Activated gamma-delta T cell treated with Interleukin-2 at 50 U/mL for 16 hours (primary cell): ENCODE measurements at regions not wholly inside any gene's neighbourhood (a gene's known extent, or its start where the extent isn't known, plus 50 kb on each side); places are given as distances from the start of the nearest gene placed in this dataset.
"Not testable (repeated sequence)": the region's sequence is repeated elsewhere in the genome, so short reads cannot be mapped to it uniquely, and the experiment has no call there.

Source experiments
- DNase-seq: peaks from one replicate; pipeline ENCODE4 v3.0.0-alpha.2; 2020

DNA sequence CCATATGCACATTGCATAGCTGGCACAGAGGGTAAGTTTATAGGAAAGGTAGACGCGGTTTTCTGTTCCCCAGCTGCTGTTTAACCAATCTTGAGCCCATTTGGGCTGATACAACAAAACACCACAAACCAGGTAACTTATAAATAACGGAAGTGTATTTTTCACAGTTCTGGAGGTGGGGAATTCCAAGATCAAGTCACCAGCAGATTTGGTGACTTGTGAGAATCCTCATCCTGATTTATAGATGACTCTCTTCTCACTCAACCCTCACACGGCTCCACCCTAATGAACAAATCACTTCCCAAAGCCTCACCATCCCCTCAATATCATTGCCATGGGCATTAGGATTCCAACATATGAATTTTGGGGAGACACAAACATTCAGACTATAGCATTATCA, 694.4 kb upstream of the NR2F2 start:
- no peak for DNase-seq

DNA sequence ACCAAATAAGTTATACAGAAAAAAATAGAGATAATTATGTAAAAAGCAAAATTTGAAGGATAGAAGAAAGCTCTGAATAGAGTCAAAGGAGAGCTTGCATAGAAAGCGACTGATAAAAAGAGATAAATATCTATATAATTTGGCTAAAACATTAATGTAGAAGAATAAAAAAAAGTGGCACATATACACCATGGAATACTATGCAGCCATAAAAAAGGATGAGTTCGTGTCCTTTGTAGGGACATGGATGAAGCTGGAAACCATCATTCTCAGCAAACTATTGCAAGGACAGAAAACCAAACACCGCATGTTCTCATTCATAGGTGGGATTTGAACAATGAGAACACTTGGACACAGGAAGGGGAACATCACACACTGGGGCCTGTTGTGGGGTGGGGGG, 693.3 kb upstream of the NR2F2 start:
- not testable (repeated sequence) for DNase-seq

DNA sequence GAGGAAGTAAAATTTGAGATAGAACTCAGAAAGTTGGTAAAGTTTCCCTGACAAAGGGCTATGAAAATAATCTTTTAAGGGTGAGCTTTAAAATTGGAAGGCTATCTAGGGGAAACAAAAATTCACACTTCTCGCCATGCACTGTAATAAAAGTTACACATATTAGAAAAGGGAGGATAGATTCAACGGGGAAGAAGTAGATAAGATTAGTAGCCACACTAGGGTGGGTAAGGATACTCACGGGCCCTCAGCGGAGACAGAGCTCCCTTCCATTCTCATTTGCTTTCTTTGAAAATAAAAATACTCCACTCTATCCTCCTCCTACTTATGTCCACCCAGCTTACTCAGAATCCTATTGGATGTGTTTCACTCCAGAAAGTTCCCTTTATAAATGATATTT, 691.3 kb upstream of the NR2F2 start:
- DNase-seq: no peak

GRCh38 chr15:95644100-95644875, 686.2 kb upstream of the NR2F2 start:
- DNase-seq: no peak

GRCh38 chr15:95645791-95646338, 684.6 kb upstream of the NR2F2 start:
- no peak for DNase-seq

DNA sequence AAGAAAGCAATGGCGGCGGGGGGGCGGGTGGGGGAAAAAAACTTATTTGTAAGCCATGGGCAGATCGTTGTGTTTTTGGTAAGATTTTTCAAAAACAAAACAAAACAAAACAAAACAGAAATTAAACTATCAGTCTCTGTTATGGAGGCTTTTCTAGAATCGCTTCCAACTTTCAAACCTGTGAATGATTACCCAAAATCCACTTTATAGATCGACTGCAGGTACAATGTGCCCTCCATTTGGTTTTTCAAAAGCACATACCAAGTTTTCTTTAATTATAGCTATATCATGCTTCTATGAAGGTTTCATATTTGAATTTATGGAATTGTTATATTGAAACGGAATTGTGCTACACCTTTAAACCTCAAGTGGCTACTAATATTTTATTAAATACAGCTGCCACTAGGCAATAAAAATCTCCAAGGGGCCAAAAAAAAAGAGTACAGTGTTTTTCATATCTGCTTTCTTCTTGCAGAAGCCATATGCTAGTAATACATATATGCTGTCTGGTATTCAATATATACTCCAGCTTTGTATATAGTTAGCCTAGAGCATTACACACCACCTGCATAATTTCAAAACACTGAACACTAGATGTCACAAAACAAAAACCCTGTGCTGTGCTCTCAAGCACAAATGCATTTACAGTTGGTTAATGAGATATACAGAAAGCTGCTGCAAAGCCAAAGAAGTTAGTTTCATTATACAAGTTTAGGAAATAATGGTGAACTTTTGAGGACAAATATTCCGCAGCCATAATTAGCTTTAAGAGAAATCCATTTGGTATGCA, 683.8 kb upstream of the NR2F2 start:
- no peak for DNase-seq

DNA sequence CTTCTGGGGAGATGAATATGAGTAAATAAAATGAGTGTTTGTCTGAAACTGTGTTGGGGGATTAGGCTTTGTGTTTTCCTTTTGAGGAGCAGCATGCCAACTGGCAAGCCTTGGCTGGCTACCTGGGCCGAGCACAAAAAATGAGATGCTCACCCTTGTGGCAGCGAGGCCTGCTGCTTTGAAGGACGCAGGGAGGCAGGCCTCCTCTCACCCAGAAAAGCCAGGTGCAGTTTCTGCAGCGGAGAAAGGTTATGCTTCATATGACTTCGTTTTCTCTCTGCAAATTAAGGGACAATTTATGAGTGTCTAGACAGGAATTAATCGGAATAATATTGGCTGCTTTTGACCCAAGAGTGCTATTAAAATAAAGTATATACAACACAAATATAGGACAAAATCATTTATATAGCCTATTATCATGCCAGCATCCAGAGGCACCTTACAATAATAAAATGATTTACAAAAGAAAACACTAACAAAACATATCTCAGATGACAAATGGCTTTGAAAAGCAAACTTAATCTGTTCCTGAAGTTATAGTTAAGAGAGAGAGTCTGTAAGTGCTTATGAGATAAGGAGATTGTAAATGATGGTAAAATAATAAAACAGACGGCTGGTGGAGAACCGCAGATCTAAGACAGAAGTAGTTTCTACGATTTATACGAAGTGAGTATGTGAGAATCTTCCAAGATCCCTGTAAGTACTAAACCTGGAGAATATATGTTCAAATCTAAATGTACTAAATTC, 682.8 kb upstream of the NR2F2 start:
- no peak for DNase-seq

GRCh38 chr15:95653361-95653805, 677.1 kb upstream of the NR2F2 start:
- no peak for DNase-seq

DNA sequence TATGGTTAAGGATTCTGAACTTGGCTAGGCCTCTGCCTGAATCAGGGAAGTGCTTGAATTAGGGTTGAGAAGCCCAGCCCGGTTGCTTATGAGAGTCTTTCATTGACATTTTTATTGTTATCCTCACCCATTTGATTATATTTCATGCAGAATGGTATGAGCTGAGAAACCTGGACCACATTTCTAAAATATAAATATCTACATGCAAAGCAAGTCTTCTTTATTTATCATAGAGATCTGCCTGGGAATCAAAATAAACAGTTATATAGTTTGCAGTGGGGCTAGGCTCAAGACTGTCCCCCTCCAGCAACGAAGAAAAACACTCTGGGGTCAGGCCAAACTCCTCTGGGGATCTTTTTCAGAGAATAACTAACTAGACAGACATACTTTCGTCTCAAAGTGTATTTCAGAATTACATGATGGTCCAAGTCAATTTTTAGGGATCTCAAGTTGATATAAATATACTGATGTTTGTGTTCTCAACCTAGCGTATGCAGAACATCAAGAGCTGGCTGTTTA, 675.4 kb upstream of the NR2F2 start:
- DNase-seq: no peak

- no peak for DNase-seq
These were observed 673.9 kb upstream of the NR2F2 start for GRCh38 chr15:95656595-95656994.

DNA sequence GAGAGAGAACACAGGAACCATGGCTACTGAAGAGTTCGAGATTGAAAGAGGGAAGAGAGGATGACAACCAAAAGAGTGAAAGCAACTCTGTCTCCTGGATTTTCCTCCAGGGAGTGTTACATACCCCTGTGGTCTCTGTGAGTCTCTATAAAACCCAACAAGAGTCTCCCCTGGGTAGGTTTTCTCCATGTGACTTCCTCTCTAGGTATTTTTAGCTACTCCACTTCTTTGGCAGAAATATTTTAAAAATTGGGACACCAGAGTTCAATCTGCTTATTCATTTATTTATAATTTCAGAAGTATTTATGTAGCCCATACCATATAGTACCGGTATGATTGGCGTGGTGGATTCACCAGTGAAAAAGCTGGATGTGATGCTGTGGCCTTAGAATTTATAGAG, 671.7 kb upstream of the NR2F2 start:
- DNase-seq: no peak

DNA sequence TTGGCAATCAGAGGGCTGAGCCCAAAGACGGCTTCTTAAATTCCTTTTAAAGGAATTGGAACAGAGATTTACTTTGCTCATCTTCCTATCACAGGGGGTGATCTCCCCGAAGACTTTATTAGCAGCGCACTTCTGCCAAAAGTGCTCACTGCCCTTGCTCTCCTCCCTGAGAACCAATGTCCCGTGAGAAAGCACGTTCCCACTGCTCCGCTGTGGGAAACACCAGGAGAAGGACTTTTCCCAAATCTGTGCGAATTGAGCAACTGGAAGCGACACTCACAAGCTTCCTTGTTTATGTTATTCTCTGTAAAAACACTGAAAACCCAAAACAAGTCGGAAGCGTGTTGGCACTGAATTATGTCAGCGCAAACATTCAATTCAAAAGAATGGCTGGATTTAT, 670.8 kb upstream of the NR2F2 start:
- DNase-seq: no peak

GRCh38 chr15:95662638-95663037, 667.9 kb upstream of the NR2F2 start:
- no peak for DNase-seq

DNA sequence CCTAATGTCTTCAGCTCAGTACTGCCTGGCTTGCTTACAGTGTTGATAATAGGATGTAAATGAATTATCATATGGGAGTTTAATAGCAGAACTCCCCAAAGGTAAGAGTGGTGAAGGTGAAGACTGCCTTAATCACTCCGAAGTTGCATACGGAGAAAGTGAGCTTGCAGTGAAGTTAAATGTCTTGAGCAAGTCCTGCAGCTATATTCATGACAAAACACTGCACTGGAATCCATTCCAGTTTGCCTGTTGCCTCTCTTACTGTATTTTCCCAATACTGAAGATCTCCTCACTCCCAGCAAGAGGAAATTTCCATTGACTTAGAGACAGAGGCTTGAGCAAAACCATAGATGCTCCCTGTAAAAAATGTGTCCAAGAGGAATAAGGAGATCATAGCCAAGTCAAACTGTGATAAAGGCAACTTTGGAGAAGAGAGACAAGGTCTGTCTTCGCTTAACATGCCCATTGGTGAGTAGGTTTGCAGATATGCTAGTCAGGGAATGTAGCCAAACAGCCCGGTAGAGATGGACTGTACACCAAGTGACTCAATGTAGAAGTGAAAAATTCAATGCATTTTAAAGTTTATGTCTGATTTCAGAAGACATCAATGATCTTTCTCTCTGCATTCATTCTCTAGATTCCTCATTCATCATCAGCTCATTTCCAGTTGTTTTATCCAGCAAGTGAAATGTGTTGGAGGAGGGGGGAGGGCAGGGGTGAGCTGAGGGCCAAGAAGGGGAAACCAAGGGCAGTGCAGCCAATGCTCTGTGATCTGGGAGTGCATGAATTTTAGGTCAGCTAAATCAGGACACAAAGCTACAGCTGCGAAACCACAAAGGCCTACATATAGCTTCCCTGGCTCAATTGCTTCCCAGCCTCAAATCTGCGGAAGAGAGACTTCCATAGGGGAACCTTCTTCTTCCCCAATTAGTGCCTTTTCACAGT, 667.1 kb upstream of the NR2F2 start:
- DNase-seq: no peak

DNA sequence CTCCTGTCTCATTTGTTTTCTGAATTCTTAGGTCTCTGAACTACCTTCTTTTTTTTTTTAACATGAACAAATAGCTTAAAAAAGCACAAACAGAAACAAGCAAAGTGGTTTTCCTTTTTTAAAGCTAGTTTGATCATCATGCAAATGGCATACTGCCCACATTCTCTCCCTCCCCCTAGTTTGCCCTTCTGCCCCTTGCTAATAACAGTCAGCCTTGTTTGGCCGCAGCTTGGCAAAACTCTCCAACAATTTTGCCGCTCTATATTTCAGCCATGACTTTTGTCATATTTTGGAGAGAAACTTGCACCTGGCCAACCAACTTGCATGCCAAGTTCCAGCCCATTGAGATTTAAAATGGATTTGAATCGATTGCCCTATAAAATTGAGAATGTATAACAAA, 666.0 kb upstream of the NR2F2 start:
- no peak for DNase-seq

DNA sequence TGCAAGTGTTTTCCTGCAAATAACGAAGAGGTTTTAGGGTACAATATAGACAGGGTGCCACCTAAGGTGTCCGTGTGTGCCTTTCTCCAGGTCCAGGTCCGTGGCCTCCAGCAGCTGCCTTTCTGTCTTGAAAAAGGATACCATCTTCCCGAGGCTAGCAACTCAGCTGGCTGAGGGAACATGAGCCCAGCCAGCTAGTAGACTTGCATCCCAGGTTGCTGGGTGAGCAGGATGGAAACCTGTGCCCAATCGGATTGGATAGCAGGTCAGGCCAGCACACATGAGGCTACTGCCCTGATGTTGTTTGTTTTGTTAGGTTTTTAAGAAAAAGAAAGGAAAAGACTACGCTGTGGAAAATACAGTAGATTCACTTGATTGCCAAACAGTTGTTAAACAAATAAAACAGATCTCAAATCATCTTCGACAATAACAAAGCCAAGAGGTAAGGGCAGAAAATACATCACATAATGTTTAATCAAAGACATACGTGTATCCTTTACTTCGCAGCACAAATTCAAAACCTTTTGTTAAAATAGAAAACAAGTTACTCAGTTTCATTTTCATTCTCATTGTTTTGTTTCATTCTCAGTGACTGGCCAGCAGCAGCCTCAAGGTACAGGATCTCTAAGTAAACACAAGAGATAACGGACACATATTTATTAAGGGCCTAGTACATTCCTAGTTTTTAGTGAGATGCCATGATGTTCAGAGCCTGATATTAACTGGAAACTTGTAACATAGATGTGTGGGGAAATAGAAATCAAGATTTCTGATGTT, 661.2 kb upstream of the NR2F2 start:
- no peak for DNase-seq

DNA sequence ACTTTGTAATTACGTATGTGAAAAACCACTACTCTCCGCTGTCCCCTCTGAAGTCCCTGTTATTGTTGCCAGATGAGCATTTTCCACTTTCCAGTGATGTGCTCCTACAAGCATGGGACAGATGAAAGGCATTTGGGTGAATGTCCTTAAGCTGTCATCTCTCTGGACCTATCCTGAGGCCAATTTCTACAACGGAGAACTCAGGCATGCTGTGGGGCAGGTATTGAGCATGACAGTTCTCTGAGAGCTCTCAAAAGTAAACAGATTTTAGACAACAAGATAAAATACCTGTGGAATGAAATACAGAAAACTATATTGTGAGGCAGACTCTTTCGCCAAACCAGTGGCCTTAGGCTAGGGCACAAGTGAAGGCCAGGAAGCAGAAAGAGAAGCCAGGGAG, 656.5 kb upstream of the NR2F2 start:
- DNase-seq: no peak

GRCh38 chr15:95676500-95676899, 654.0 kb upstream of the NR2F2 start:
- no peak for DNase-seq

- DNase-seq: no peak
These were observed 650.5 kb upstream of the NR2F2 start for GRCh38 chr15:95679847-95680582.

DNA sequence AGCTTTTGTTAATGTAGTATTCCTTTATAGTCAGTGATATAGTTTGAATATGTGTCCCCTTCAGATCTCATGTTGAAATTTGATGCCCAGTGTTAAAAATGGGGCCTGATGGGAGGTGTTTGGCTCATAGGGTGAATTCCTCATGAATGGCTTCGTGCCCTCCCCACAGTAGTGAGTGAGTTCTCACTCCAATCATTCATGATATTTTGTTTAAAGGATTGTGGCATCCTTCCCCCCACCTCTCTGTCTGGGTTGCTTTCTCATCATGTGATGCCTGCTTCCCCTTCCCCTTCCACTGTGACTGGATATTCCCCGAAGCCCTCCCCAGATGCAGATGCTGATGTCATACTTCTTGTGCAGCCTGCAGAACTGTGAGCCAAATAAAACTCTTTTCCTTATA, 649.8 kb upstream of the NR2F2 start:
- DNase-seq: no peak
